GM12878 (cell line): ENCODE measurements at regions not wholly inside any gene's neighbourhood (a gene's known extent, or its start where the extent isn't known, plus 50 kb on each side); places are given as distances from the start of the nearest gene placed in this dataset.

Experiments used
- ATAC-seq: fragments of 200-7000 bp; cut with Tn5 transposase; 3 replicates; pipeline ENCODE4 v1.9.1; 2020; ENCODE audit warnings: mild to moderate bottlenecking, moderate library complexity
- BruUV-seq: library from RNA; stranded (reverse); fragments of 400-500 nt; replicated peaks from 2 replicates; lab custom pipeline; 2021; lab: Mats Ljungman, UMichigan
- CTCF ChIA-PET: fragments of 300-600 bp; sonication (Branson Sonifier 250); formaldehyde crosslinking; extraction: SDS; loops from one replicate; lab custom pipeline; 2021; ENCODE audit warnings: inconsistent platforms; lab: Yijun Ruan, JAX
- POLR2A ChIA-PET: fragments of 350-600 bp; formaldehyde crosslinking; extraction: SDS; loops from one replicate; lab custom pipeline; 2021; ENCODE audit warnings: inconsistent platforms; lab: Charles Lee
- RAD21 ChIA-PET: fragments of 300-600 bp; sonication (Branson Sonifier 250); formaldehyde crosslinking; loops from one replicate; lab custom pipeline; 2023; ENCODE audit warnings: antibody characterized with exemption; ENCODE audit not compliant: unreplicated experiment; lab: Charles Lee
- SMC1A ChIA-PET: fragments of 300-600 bp; sonication (Branson Sonifier 250); formaldehyde crosslinking; loops from one replicate; lab custom pipeline; 2023; ENCODE audit not compliant: unreplicated experiment, uncharacterized antibody; lab: Charles Lee
- DNase-seq: peaks from one replicate; pipeline ENCODE4 v3.0.0-alpha.2; 2011; ENCODE audit warnings: low read depth, low spot score
- FAIRE-seq: peaks from 3 replicates; lab custom pipeline; 2011; peaks lifted over from hg19 to GRCh38; lab: Jason Lieb, UNC
- H2AFZ ChIP-seq: 2 replicates; pipeline ENCODE4 v1.6.0; 2011; ENCODE audit warnings: low read depth, low read length, control low read depth; ENCODE audit not compliant: control insufficient read depth
- H3K27ac ChIP-seq: 2 replicates; pipeline ENCODE4 v1.5.1; 2011; ENCODE audit warnings: control low read depth; ENCODE audit not compliant: control insufficient read depth, insufficient read depth
- H3K27me3 ChIP-seq, 2 experiments: replicated peaks in 1 of 2; 2 replicates each; pipeline versions ENCODE4 v1.6.0 to v1.6.1; 2011; ENCODE audit warnings: low read length in 1 of 2; ENCODE audit not compliant: control insufficient read depth in 2 of 2, insufficient read depth in 2 of 2
- H3K36me3 ChIP-seq, 2 experiments: 2 replicates each; pipeline ENCODE4 v1.5.1; 2011; ENCODE audit warnings: low read length in 1 of 2; ENCODE audit not compliant: control insufficient read depth in 2 of 2, insufficient read depth in 2 of 2
- H3K4me1 ChIP-seq: 2 replicates; pipeline ENCODE4 v1.6.1; 2011; ENCODE audit warnings: mild to moderate bottlenecking, low read length, moderate library complexity, mixed read lengths; ENCODE audit not compliant: control insufficient read depth, insufficient read depth
- H3K4me2 ChIP-seq: 2 replicates; pipeline ENCODE4 v1.6.0; 2011; ENCODE audit warnings: control low read depth; ENCODE audit not compliant: control insufficient read depth, insufficient read depth
- H3K4me3 ChIP-seq: fragments of 200-600 bp; sonication (generic); 2 replicates; pipeline ENCODE4 v1.5.1; 2016
- H3K79me2 ChIP-seq: 2 replicates; pipeline ENCODE4 v1.6.0; 2011; ENCODE audit warnings: low read length; ENCODE audit not compliant: control insufficient read depth, insufficient read depth
- H3K9ac ChIP-seq: 2 replicates; pipeline ENCODE4 v1.8.0; 2011; ENCODE audit warnings: low read length, control low read depth, mixed read lengths; ENCODE audit not compliant: control insufficient read depth, insufficient read depth
- H3K9me3 ChIP-seq: replicated peaks from 3 replicates; pipeline ENCODE4 v1.5.1; 2011; ENCODE audit warnings: mild to moderate bottlenecking, low read length; ENCODE audit not compliant: control insufficient read depth, insufficient read depth
- H4K20me1 ChIP-seq: 2 replicates; pipeline ENCODE4 v1.6.0; 2011; ENCODE audit not compliant: control insufficient read depth, insufficient read depth
- BACH1 ChIP-seq: fragments of 450-650 bp; IDR thresholded peaks from 2 replicates; pipeline ENCODE4 v1.6.1; 2017; ENCODE audit warnings: mild to moderate bottlenecking, borderline replicate concordance
- BCL11A ChIP-seq: IDR thresholded peaks from 2 replicates; pipeline ENCODE4 v1.6.1; 2011; ENCODE audit warnings: low read depth, low read length
- CEBPB ChIP-seq, 2 experiments: fragments of 150-350 bp in 1 of 2; IDR thresholded peaks; 2 replicates each; pipeline ENCODE4 v1.6.1; 2012 to 2014; ENCODE audit warnings: low read depth in 2 of 2, low read length in 2 of 2, borderline replicate concordance in 1 of 2, inconsistent platforms in 1 of 2
- EED ChIP-seq: sonication (generic); IDR thresholded peaks from 2 replicates; pipeline ENCODE4 v1.6.1; 2016; ENCODE audit warnings: antibody characterized with exemption, low read depth
- EGR1 ChIP-seq, 2 experiments: IDR thresholded peaks; 1 replicate in 1 of 2; 2 replicates in 1 of 2; pipeline ENCODE4 v1.6.1; 2011 to 2012; ENCODE audit warnings: low read depth in 2 of 2, low read length in 2 of 2, borderline replicate concordance in 1 of 2, mild to moderate bottlenecking in 1 of 2, moderate library complexity in 1 of 2
- HDGF ChIP-seq: fragments of 450-650 bp; IDR thresholded peaks from 2 replicates; pipeline ENCODE4 v1.6.1; 2016; ENCODE audit warnings: antibody characterized with exemption
- HSF1 ChIP-seq: fragments of 150-350 bp; IDR thresholded peaks from 2 replicates; pipeline ENCODE4 v1.6.1; 2014; ENCODE audit warnings: mild to moderate bottlenecking, low read depth, low read length
- MEF2B ChIP-seq: fragments of 450-650 bp; IDR thresholded peaks from 2 replicates; pipeline ENCODE4 v1.6.1; 2018; ENCODE audit warnings: mild to moderate bottlenecking, moderate library complexity; ENCODE audit not compliant: partially characterized antibody, poor library complexity, severe bottlenecking
- MTA3 ChIP-seq: IDR thresholded peaks from 2 replicates; pipeline ENCODE4 v1.6.1; 2012; ENCODE audit warnings: low read length, inconsistent platforms, borderline replicate concordance
- MXI1 ChIP-seq: fragments of 150-350 bp; IDR thresholded peaks from 2 replicates; pipeline ENCODE4 v1.6.1; 2011; ENCODE audit warnings: low read depth, mild to moderate bottlenecking, inconsistent platforms, low read length, improper control_type of control experiment
- MYC ChIP-seq: IDR thresholded peaks from 2 replicates; pipeline ENCODE4 v1.6.1; 2011; ENCODE audit warnings: mild to moderate bottlenecking, low read length, moderate library complexity, inconsistent platforms; ENCODE audit not compliant: insufficient read depth, insufficient replicate concordance, insufficient read length, severe bottlenecking
- PAX5 ChIP-seq: IDR thresholded peaks from 2 replicates; pipeline ENCODE4 v1.6.1; 2011; ENCODE audit warnings: low read depth, low read length, borderline replicate concordance
- PAX8 ChIP-seq: fragments of 450-650 bp; IDR thresholded peaks from 2 replicates; pipeline ENCODE4 v1.6.1; 2017; ENCODE audit warnings: mild to moderate bottlenecking, moderate library complexity
- POLR2AphosphoS5 ChIP-seq: IDR thresholded peaks from 2 replicates; pipeline ENCODE4 v1.6.1; 2011; ENCODE audit warnings: mild to moderate bottlenecking, low read length, inconsistent platforms
- SMARCA5 ChIP-seq: fragments of 450-650 bp; IDR thresholded peaks from 2 replicates; pipeline ENCODE4 v1.6.1; 2017; ENCODE audit warnings: mild to moderate bottlenecking
- ZBED1 ChIP-seq: IDR thresholded peaks from 2 replicates; pipeline ENCODE4 v1.6.1; 2016; ENCODE audit warnings: borderline replicate concordance
- ZNF24 ChIP-seq: fragments of 450-650 bp; IDR thresholded peaks from 2 replicates; pipeline ENCODE4 v1.6.1; 2017; ENCODE audit warnings: antibody characterized with exemption, mild to moderate bottlenecking
- WGBS: methylation state at CpG from one replicate; pipeline ENCODE4 v1.1.6; 2016; ENCODE audit warnings: low lambda C conversion rate; ENCODE audit not compliant: insufficient replicate concordance, insufficient coverage; ENCODE audit errors: missing lambda C conversion rate; 5-methylcytosine and 5-hydroxymethylcytosine counted together
- in situ Hi-C: fragments of 300-500 bp; cut with MboI; formaldehyde crosslinking; loops from 9 replicates; pipeline ENCODE4 v1.14.3; 2018; ENCODE audit warnings: mixed read lengths
- intact Hi-C: fragments of 100-400 bp; cut with micrococcal nuclease; formaldehyde crosslinking; loops from one replicate; pipeline ENCODE4 v1.14.2; 2022; ENCODE audit not compliant: unreplicated experiment

GRCh38 chr10:128811511-128811910 is 655.5 kb upstream of the MGMT start:
- in situ Hi-C loops (no loop called here), intact Hi-C loops (no loop called here)
- no peak for ATAC-seq
- CTCF ChIA-PET = no interaction called here
- H3K9me3 ChIP-seq = no peaks in the 10 kb centered on the region
- RAD21 ChIA-PET = no interaction called here
- H3K4me3 ChIP-seq = no peak overlapping the region
- no peak overlapping the region for H3K9ac ChIP-seq
- H3K27ac ChIP-seq = no peak overlapping the region
- no peaks in the 10 kb centered on the region for H3K4me1 ChIP-seq
- H3K36me3 ChIP-seq = no peaks in the 10 kb centered on the region
- BruUV-seq = no TSS peak
- no peak overlapping the region for H2AFZ ChIP-seq
- SMC1A ChIA-PET = no interaction called here
- no peak for DNase-seq
- H4K20me1 ChIP-seq = no peaks in the 10 kb centered on the region
- POLR2A ChIA-PET = no interaction called here
- 37% methylated on average over 10 of the region's 10 CpGs for WGBS
- H3K79me2 ChIP-seq = no peaks in the 10 kb centered on the region
- no peak overlapping the region for H3K4me2 ChIP-seq
- FAIRE-seq = no peak
- H3K27me3 ChIP-seq = no peaks in the 10 kb centered on the region
- TF ChIP-seq PAX8 = no peak
- TF ChIP-seq MEF2B = no peak
- no peak for TF ChIP-seq EGR1 (IDR thresholded peaks at IDR 0.05; ENCODE audit: borderline replicate concordance in 1 of 2, low read depth in 2 of 2, low read length in 2 of 2)
- TF ChIP-seq POLR2AphosphoS5 = no peak
- TF ChIP-seq MYC = no peak
- TF ChIP-seq MTA3 = no peak
- TF ChIP-seq ZNF24 = no peak
- no peak for TF ChIP-seq MXI1
- TF ChIP-seq CEBPB (IDR thresholded peaks at IDR 0.05; ENCODE audit: borderline replicate concordance in 1 of 2, low read depth in 2 of 2, low read length in 2 of 2) = no peak

- WGBS = 15% methylated on average over 15 of the region's 15 CpGs
- SMC1A ChIA-PET = no interaction called here
- no peak for TF ChIP-seq BCL11A
- no peak for TF ChIP-seq BACH1
- no peak for TF ChIP-seq PAX8
- no peak for TF ChIP-seq POLR2AphosphoS5
- TF ChIP-seq SMARCA5 = no peak
- no peak for TF ChIP-seq ZBED1
- TF ChIP-seq EED = no peak
- TF ChIP-seq PAX5 = no peak
- no peak for TF ChIP-seq HDGF
- no peak for TF ChIP-seq HSF1
These were observed 655.0 kb upstream of the MGMT start for GRCh38 chr10:128812000-128812399.

More at GRCh38 chr10:128812000-128812399, 655.0 kb upstream of the MGMT start:
- ChIA-PET RAD21 (no interaction called here), CTCF (no interaction called here), POLR2A (no interaction called here)
- H3K9me3 ChIP-seq = no peaks in the 10 kb centered on the region
- FAIRE-seq (no peak), ATAC-seq (no peak), DNase-seq (no peak)
- H3K9ac ChIP-seq = no peak overlapping the region
- no peak overlapping the region for H3K4me2 ChIP-seq
- H3K4me1 ChIP-seq = no peaks in the 10 kb centered on the region
- no peak overlapping the region for H3K27ac ChIP-seq
- no peaks in the 10 kb centered on the region for H4K20me1 ChIP-seq
- no peaks in the 10 kb centered on the region for H3K36me3 ChIP-seq
- intact Hi-C loops = no loop called here
- in situ Hi-C loops = no loop called here
- H3K27me3 ChIP-seq = no peaks in the 10 kb centered on the region
- BruUV-seq = no TSS peak
- no peak overlapping the region for H2AFZ ChIP-seq
- no peaks in the 10 kb centered on the region for H3K79me2 ChIP-seq
- H3K4me3 ChIP-seq = no peak overlapping the region
